ENCODE measurements at regions not wholly inside any gene's neighbourhood (a gene's known extent, or its start where the extent isn't known, plus 50 kb on each side); places are given as distances from the start of the nearest gene placed in this dataset.

DNA sequence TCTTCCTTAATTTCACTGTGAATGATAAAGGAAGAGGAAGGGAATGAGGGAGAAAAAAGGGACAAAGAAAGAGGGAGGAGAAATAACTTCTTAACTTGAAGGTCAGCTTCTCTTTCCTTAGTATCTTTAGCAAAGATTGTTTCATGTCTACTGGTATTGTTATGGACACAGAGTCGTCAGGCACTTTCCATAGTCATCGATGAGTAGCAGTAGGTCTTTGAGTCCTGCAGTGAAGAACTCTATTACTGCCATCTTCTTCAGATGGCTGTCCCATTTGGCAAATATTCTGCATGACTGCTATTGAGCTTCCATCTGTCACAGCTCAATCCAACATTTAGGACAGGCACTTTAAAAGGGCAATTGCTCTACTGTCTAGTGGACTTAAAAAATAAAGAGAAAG is 2463.1 kb downstream of the PCDH9 start:
- H3K36me3 Mint-ChIP-seq (ENCODE audit: insufficient read depth), result no peaks in the 10 kb centered on the region
- H3K27me3 Mint-ChIP-seq, result no peaks in the 10 kb centered on the region
- no peak for DNase-seq (ENCODE audit: low spot score, unreplicated experiment)
- H3K9me3 Mint-ChIP-seq (ENCODE audit: low read depth), result no peaks in the 10 kb centered on the region
- H3K4me3 Mint-ChIP-seq (ENCODE audit: low read depth), result no peak overlapping the region
- H3K27ac Mint-ChIP-seq, result no peak overlapping the region
- TF ChIP-seq, protein P1, sequence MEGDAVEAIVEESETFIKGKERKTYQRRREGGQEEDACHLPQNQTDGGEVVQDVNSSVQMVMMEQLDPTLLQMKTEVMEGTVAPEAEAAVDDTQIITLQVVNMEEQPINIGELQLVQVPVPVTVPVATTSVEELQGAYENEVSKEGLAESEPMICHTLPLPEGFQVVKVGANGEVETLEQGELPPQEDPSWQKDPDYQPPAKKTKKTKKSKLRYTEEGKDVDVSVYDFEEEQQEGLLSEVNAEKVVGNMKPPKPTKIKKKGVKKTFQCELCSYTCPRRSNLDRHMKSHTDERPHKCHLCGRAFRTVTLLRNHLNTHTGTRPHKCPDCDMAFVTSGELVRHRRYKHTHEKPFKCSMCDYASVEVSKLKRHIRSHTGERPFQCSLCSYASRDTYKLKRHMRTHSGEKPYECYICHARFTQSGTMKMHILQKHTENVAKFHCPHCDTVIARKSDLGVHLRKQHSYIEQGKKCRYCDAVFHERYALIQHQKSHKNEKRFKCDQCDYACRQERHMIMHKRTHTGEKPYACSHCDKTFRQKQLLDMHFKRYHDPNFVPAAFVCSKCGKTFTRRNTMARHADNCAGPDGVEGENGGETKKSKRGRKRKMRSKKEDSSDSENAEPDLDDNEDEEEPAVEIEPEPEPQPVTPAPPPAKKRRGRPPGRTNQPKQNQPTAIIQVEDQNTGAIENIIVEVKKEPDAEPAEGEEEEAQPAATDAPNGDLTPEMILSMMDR (IDR thresholded peaks at IDR 0.05; ENCODE audit: unreplicated experiment), result no peak
- H3K4me1 Mint-ChIP-seq (ENCODE audit: low read depth), result no peaks in the 10 kb centered on the region

DNA sequence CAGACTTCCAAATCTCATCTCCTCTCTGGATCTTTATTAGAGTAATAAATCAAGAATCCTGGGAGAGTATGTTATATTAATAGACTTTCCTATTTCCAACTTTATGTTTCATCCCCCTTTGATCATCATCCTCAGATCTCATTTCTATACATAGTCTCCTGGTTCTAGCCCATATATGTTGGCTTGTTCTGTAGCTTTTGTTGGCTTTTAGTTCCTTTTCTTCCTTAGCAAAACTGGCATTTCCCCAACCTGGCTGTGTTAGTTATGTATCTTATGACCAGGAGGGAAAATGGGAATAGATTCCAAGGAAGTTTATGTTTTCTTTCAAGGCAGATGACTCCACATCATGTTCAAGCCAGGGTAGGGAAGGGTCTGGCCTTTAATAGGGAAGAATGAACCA is 2464.5 kb downstream of the PCDH9 start:
- Mint-ChIP-seq H3K36me3 (ENCODE audit: insufficient read depth) (no peaks in the 10 kb centered on the region), H3K4me1 (ENCODE audit: low read depth) (no peaks in the 10 kb centered on the region), H3K4me3 (ENCODE audit: low read depth) (no peak overlapping the region), H3K27me3 (no peaks in the 10 kb centered on the region), H3K9me3 (ENCODE audit: low read depth) (no peaks in the 10 kb centered on the region), H3K27ac (no peak overlapping the region)
- TF ChIP-seq, protein P1 (IDR thresholded peaks at IDR 0.05; ENCODE audit: unreplicated experiment), result no peak
- DNase-seq (ENCODE audit: low spot score, unreplicated experiment), result no peak

DNA sequence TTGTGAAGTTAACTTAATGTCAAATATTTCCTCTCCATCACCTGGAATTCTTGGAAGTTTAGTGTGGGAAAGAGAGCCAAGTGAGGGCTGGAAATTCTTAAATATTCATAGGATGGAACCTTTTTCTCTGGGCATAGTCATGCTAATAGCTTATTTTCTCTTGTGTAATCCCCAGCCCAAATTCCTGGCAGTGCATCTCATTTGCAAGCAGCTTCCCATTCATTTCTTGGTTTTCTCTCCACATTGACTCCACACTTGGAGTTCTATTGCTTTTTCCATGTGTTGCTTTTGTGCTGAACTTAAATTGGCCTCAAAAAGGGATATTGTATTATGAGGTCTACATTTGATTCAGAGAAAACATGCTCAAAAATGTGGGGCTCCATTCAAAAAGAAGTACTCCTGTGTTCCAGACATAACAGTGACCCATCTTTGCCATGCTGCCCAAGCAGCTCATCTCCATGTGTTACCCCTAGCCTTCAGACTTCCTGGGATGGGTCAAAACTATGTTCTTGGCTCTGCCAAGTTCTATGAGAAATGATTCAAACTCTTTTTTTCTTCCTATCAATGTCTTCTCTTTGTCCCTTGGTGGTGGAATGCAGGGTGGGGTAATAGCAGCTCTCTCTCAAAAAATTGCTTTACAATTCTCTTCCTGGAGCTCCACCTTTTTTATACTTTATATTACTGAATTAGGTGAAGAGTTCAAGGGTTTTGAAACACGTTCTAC is 2471.5 kb downstream of the PCDH9 start:
- no peaks in the 10 kb centered on the region for H3K9me3 Mint-ChIP-seq (ENCODE audit: low read depth)
- H3K4me3 Mint-ChIP-seq (ENCODE audit: low read depth), result no peak overlapping the region
- TF ChIP-seq, protein P1 (IDR thresholded peaks at IDR 0.05; ENCODE audit: unreplicated experiment), result no peak
- H3K27ac Mint-ChIP-seq, result no peak overlapping the region
- no peaks in the 10 kb centered on the region for H3K36me3 Mint-ChIP-seq (ENCODE audit: insufficient read depth)
- no peaks in the 10 kb centered on the region for H3K4me1 Mint-ChIP-seq (ENCODE audit: low read depth)
- no peaks in the 10 kb centered on the region for H3K27me3 Mint-ChIP-seq
- no peak for DNase-seq (ENCODE audit: low spot score, unreplicated experiment)

DNA sequence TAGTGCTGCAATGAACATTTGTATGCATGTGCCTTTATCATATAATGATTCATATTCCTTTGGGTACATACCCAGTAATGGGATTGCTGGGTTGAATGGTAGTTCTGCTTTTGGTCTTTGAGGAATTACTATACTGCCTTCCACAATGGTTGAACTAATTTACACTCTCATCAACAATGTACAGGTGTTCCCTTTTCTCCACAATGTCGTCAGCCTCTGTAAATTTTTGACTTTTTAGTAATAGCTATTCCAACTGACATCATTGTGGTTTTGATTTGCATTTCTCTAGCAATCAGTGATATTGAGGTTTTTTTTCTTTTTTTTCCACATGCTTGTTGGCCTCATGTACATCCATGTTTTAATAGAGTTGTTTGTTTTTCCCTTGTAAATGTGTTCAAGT is 2473.5 kb downstream of the PCDH9 start:
- no peaks in the 10 kb centered on the region for H3K27me3 Mint-ChIP-seq
- no peaks in the 10 kb centered on the region for H3K4me1 Mint-ChIP-seq (ENCODE audit: low read depth)
- H3K36me3 Mint-ChIP-seq (ENCODE audit: insufficient read depth), result no peaks in the 10 kb centered on the region
- DNase-seq (ENCODE audit: low spot score, unreplicated experiment), result no peak
- no peaks in the 10 kb centered on the region for H3K9me3 Mint-ChIP-seq (ENCODE audit: low read depth)
- no peak overlapping the region for H3K4me3 Mint-ChIP-seq (ENCODE audit: low read depth)
- TF ChIP-seq, protein P1 (IDR thresholded peaks at IDR 0.05; ENCODE audit: unreplicated experiment), result no peak
- H3K27ac Mint-ChIP-seq, result no peak overlapping the region

DNA sequence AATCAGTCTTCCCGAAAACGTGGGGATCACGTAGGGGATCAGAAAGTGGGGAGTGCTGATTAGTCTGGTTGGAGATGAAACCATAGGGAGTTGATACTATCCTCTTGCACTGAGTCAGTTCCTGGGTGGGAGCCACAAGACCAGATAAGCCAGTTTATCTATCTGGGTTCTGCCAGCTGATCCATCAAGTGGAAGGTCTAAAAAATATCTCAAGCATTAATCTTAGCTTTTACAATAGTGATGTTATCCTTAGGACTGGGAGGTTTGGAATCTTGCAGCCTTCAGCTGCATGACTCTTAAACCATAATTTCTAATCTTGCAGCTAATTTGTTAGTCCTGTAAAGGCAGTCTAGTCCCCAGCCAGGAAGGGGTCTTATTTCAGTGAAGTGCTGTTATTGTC is 2474.2 kb downstream of the PCDH9 start:
- DNase-seq (ENCODE audit: low spot score, unreplicated experiment), result no peak
- no peaks in the 10 kb centered on the region for H3K9me3 Mint-ChIP-seq (ENCODE audit: low read depth)
- no peaks in the 10 kb centered on the region for H3K27me3 Mint-ChIP-seq
- no peaks in the 10 kb centered on the region for H3K36me3 Mint-ChIP-seq (ENCODE audit: insufficient read depth)
- H3K27ac Mint-ChIP-seq, result no peak overlapping the region
- TF ChIP-seq, protein P1 (IDR thresholded peaks at IDR 0.05; ENCODE audit: unreplicated experiment), result no peak
- H3K4me3 Mint-ChIP-seq (ENCODE audit: low read depth), result no peak overlapping the region
- no peaks in the 10 kb centered on the region for H3K4me1 Mint-ChIP-seq (ENCODE audit: low read depth)
